ENCODE measurements at regions not wholly inside any gene's neighbourhood (a gene's known extent, or its start where the extent isn't known, plus 50 kb on each side); places are given as distances from the start of the nearest gene placed in this dataset.

- no peak for TF ChIP-seq ZNF462 (CRISPR knock-in tag; IDR thresholded peaks at IDR 0.05)
Observed at GRCh38 chr10:121415063-121415399, 183.2 kb downstream of the FGFR2 start (continued).

GRCh38 chr10:121416071-121416470 lies 182.2 kb downstream of the FGFR2 start:
- H2AFZ ChIP-seq: no peak overlapping the region
- no peaks in the 10 kb centered on the region for H3F3A ChIP-seq (replicated peaks; ENCODE audit: low read depth)
- Mint-ChIP-seq H3K27me3 (ENCODE audit: insufficient read depth, low read depth, poor library complexity) (peaks cover 3% of the 10 kb centered on the region), H3K4me1 (no peaks in the 10 kb centered on the region), H3K4me3 (no peak overlapping the region), H3K36me3 (ENCODE audit: low read depth) (no peaks in the 10 kb centered on the region; the same call in 2 of the 3 replicates), H3K27ac (no peak overlapping the region), H3K9me3 (peaks cover 12% of the 10 kb centered on the region; the same call in 2 of the 3 replicates)
- H3K4me3 ChIP-seq: no peak overlapping the region
- DNase-seq (ENCODE audit: low spot score): no peak
- no peaks in the 10 kb centered on the region for H3K4me1 ChIP-seq (ENCODE audit: insufficient read depth)
- H3K36me3 ChIP-seq (ENCODE audit: insufficient read depth): no peaks in the 10 kb centered on the region
- H3K4me2 ChIP-seq: no peak overlapping the region
- no peaks in the 10 kb centered on the region for H3K79me2 ChIP-seq (replicated peaks; ENCODE audit: insufficient read depth)
- H3K27me3 ChIP-seq (ENCODE audit: insufficient read depth): no peaks in the 10 kb centered on the region
- H3K9me2 ChIP-seq (ENCODE audit: insufficient read depth): peaks cover 10% of the 10 kb centered on the region; the same call in 1 of the 2 replicates
- ATAC-seq: no peak
- H4K20me1 ChIP-seq (replicated peaks; ENCODE audit: insufficient read depth): no peaks in the 10 kb centered on the region
- no peak overlapping the region for H3K27ac ChIP-seq (ENCODE audit: low read depth)
- no peak for TF ChIP-seq EZH2 (IDR thresholded peaks at IDR 0.05; ENCODE audit: low read depth, unreplicated experiment)
- TF ChIP-seq CREB1 (CRISPR knock-in tag; IDR thresholded peaks at IDR 0.05; ENCODE audit: low read depth): no peak
- no peak for TF ChIP-seq ETS1 (IDR thresholded peaks at IDR 0.05)
- no peak for TF ChIP-seq NANOG (IDR thresholded peaks at IDR 0.05; ENCODE audit: borderline replicate concordance)

Measured in GM23338 (cell line).